A673 (cell line): ENCODE measurements at regions not wholly inside any gene's neighbourhood (a gene's known extent, or its start where the extent isn't known, plus 50 kb on each side); places are given as distances from the start of the nearest gene placed in this dataset.

Source experiments
- BruUV-seq: library from RNA; stranded (reverse); fragments of 400-500 nt; replicated peaks from 2 replicates; lab custom pipeline; 2021; lab: Mats Ljungman, UMichigan
- CTCF ChIA-PET: fragments of 300-600 bp; sonication (Branson Sonifier 250); formaldehyde crosslinking; loops from one replicate; lab custom pipeline; 2022; ENCODE audit warnings: antibody characterized with exemption; lab: Charles Lee
- POLR2A ChIA-PET: fragments of 300-600 bp; sonication (Branson Sonifier 250); formaldehyde crosslinking; loops from one replicate; lab custom pipeline; 2022; ENCODE audit warnings: antibody characterized with exemption; ENCODE audit not compliant: low non-redundant PET; lab: Charles Lee
- DNase-seq: peaks from one replicate; pipeline ENCODE4 v3.0.0-alpha.2; 2015; ENCODE audit warnings: low spot score
- H3K27ac ChIP-seq: fragments of 200-600 bp; sonication (generic); 2 replicates; pipeline ENCODE4 v1.5.1; 2016; ENCODE audit warnings: mixed run types, low read depth, mild to moderate bottlenecking, mixed read lengths, antibody characterized with exemption, low read length; ENCODE audit not compliant: poor library complexity, severe bottlenecking
- H3K27me3 ChIP-seq: fragments of 200-600 bp; sonication (generic); replicated peaks from 2 replicates; pipeline ENCODE4 v1.6.1; 2017; ENCODE audit warnings: mixed run types, low read depth, mild to moderate bottlenecking, mixed read lengths, antibody characterized with exemption, low read length; ENCODE audit not compliant: insufficient read depth, poor library complexity
- H3K36me3 ChIP-seq: fragments of 200-600 bp; sonication (generic); 2 replicates; pipeline ENCODE4 v1.6.1; 2016; ENCODE audit warnings: mixed run types, mild to moderate bottlenecking, mixed read lengths, antibody characterized with exemption, low read length; ENCODE audit not compliant: insufficient read depth, poor library complexity, severe bottlenecking
- H3K4me1 ChIP-seq: fragments of 200-600 bp; sonication (generic); 2 replicates; pipeline ENCODE4 v1.6.1; 2017; ENCODE audit warnings: mixed run types, mild to moderate bottlenecking, mixed read lengths, antibody characterized with exemption, low read length; ENCODE audit not compliant: insufficient read depth, poor library complexity, severe bottlenecking
- H3K4me3 ChIP-seq: fragments of 200-600 bp; sonication (generic); 2 replicates; pipeline ENCODE4 v1.5.1; 2016; ENCODE audit warnings: low read depth, mixed run types, mild to moderate bottlenecking, mixed read lengths, low read length; ENCODE audit not compliant: poor library complexity, severe bottlenecking
- H3K9me3 ChIP-seq: fragments of 200-600 bp; sonication (generic); 2 replicates; pipeline ENCODE4 v1.6.1; 2016; ENCODE audit warnings: mixed run types, low read depth, mild to moderate bottlenecking, mixed read lengths, antibody characterized with exemption, low read length; ENCODE audit not compliant: poor library complexity, severe bottlenecking
- EZH2 ChIP-seq: fragments of 200-600 bp; sonication (generic); IDR thresholded peaks from 2 replicates; pipeline ENCODE4 v1.6.1; 2017; ENCODE audit warnings: borderline replicate concordance, low read depth, mild to moderate bottlenecking, mixed read lengths, antibody characterized with exemption, low read length; ENCODE audit not compliant: poor library complexity, severe bottlenecking
- intact Hi-C: fragments of 100-400 bp; cut with micrococcal nuclease; formaldehyde crosslinking; loops from one replicate; pipeline ENCODE4 v1.10.0; 2022; ENCODE audit not compliant: unreplicated experiment
- TF ChIP-seq, protein P1 (sequence below): fragments of 300-800, 200-600 bp; sonication (generic); conservative IDR thresholded peaks from 2 replicates; pipeline ENCODE4 v1.5.1; 2017; ENCODE audit warnings: low read depth, mild to moderate bottlenecking, antibody characterized with exemption, low read length, moderate library complexity, mixed read lengths

DNA sequence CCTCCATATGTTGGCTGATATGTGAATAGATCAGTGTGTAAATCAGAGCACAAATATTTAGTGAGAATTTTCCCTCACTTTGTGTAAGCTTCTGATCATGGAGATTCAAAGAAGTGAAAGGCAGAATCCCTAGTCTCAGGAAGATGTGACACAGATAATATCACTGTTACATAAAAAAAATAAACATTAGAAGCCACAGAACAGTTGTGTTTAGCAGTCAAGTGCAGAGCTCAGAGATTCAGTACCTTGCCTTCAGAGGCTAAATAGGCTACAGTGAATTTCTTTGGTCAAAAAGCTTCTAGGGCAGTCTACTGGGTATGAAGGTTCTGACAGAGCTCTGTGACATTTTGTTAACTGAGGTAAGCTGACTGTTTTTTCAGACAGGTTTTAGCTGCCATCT lies 591.5 kb downstream of the METTL15 start:
- ChIA-PET POLR2A (interaction anchor here (0.7 to 0.8 kb wide), 2 partner anchors 14 to 133 kb away, joined by 4 read pairs; no protein-coding TSS in a partner anchor), CTCF (interaction anchor here (0.8 to 2.3 kb wide), 2 partner anchors 460 to 1001 kb away, joined by 3 to 9 read pairs; no protein-coding TSS in a partner anchor)
- no peaks in the 10 kb centered on the region for H3K36me3 ChIP-seq
- intact Hi-C loops: loop anchor here (2.0 to 5.0 kb wide), 7 partner anchors 172 to 1001 kb away; partner anchors contain the start of genes KIF18A and METTL15
- H3K4me3 ChIP-seq: no peak overlapping the region
- no peak overlapping the region for H3K27ac ChIP-seq
- TF ChIP-seq EZH2: no peak
- TF ChIP-seq, protein P1, sequence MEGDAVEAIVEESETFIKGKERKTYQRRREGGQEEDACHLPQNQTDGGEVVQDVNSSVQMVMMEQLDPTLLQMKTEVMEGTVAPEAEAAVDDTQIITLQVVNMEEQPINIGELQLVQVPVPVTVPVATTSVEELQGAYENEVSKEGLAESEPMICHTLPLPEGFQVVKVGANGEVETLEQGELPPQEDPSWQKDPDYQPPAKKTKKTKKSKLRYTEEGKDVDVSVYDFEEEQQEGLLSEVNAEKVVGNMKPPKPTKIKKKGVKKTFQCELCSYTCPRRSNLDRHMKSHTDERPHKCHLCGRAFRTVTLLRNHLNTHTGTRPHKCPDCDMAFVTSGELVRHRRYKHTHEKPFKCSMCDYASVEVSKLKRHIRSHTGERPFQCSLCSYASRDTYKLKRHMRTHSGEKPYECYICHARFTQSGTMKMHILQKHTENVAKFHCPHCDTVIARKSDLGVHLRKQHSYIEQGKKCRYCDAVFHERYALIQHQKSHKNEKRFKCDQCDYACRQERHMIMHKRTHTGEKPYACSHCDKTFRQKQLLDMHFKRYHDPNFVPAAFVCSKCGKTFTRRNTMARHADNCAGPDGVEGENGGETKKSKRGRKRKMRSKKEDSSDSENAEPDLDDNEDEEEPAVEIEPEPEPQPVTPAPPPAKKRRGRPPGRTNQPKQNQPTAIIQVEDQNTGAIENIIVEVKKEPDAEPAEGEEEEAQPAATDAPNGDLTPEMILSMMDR: no peak
- H3K27me3 ChIP-seq: no peaks in the 10 kb centered on the region
- BruUV-seq: no TSS peak
- no peak for DNase-seq
- no peaks in the 10 kb centered on the region for H3K9me3 ChIP-seq
- peaks cover 13% of the 10 kb centered on the region for H3K4me1 ChIP-seq

- Histone ChIP-seq H3K27me3 (no peaks in the 10 kb centered on the region), H3K4me3 (no peak overlapping the region), H3K4me1 (peaks cover 13% of the 10 kb centered on the region), H3K27ac (no peak overlapping the region), H3K9me3 (no peaks in the 10 kb centered on the region), H3K36me3 (no peaks in the 10 kb centered on the region)
- CTCF ChIA-PET: interaction anchor here (0.9 to 1.0 kb wide), 2 partner anchors 9 to 999 kb away, joined by 3 to 11 read pairs; no protein-coding TSS in a partner anchor
- TF ChIP-seq, protein P1: peak; percentile 100
- no peak for TF ChIP-seq EZH2
- no TSS peak for BruUV-seq
- POLR2A ChIA-PET: no interaction called here
- intact Hi-C loops: loop anchor here (2.0 to 5.0 kb wide), 6 partner anchors 171 to 999 kb away; partner anchors contain the start of genes KIF18A and METTL15
- peak; percentile 93 for DNase-seq
Measured at GRCh38 chr11:28697920-28698827, 590.0 kb downstream of the METTL15 start.

- H3K4me3 ChIP-seq: no peak overlapping the region
- BruUV-seq: no TSS peak
- POLR2A ChIA-PET: no interaction called here
- H3K36me3 ChIP-seq: no peaks in the 10 kb centered on the region
- H3K27me3 ChIP-seq: no peaks in the 10 kb centered on the region
- no peak for DNase-seq
- no peaks in the 10 kb centered on the region for H3K9me3 ChIP-seq
- intact Hi-C loops: loop anchor here (5.0 kb wide), 3 partner anchors 169 to 854 kb away; partner anchors contain the start of genes KIF18A and METTL15
- H3K27ac ChIP-seq: no peak overlapping the region
- CTCF ChIA-PET: interaction anchor here (0.6 kb wide), 1 partner anchor 624 kb away, joined by 4 read pairs; no protein-coding TSS in a partner anchor
- no peak for TF ChIP-seq EZH2
- TF ChIP-seq, protein P1: no peak
- peaks cover 3% of the 10 kb centered on the region for H3K4me1 ChIP-seq
Measured at GRCh38 chr11:28696591-28696990, 588.4 kb downstream of the METTL15 start.
